HG02642 (cell line): ENCODE measurements at regions not wholly inside any gene's neighbourhood (a gene's known extent, or its start where the extent isn't known, plus 50 kb on each side); places are given as distances from the start of the nearest gene placed in this dataset.
"Not testable (repeated sequence)": the region's sequence is repeated elsewhere in the genome, so short reads cannot be mapped to it uniquely, and the experiment has no call there.

Source experiments
- ATAC-seq: cut with Tn5 transposase; IDR thresholded peaks from one replicate; pipeline ENCODE4 v1.9.1; 2021; ENCODE audit warnings: mild to moderate bottlenecking; ENCODE audit not compliant: unreplicated experiment, poor library complexity

GRCh38 chr6:154624727-154625126 lies 108.5 kb upstream of the SCAF8 start:
- not testable (repeated sequence) for ATAC-seq

GRCh38 chr6:154625721-154626120 lies 107.5 kb upstream of the SCAF8 start:
- ATAC-seq: no peak

GRCh38 chr6:154629127-154629526 lies 104.1 kb upstream of the SCAF8 start:
- no peak for ATAC-seq

GRCh38 chr6:154632119-154632518 lies 101.1 kb upstream of the SCAF8 start:
- ATAC-seq: no peak

- ATAC-seq: no peak
These were observed 95.8 kb upstream of the SCAF8 start for GRCh38 chr6:154637392-154637791.

- no peak for ATAC-seq
These were observed 94.8 kb upstream of the SCAF8 start for GRCh38 chr6:154638369-154638768.

GRCh38 chr6:154639196-154639595 lies 94.0 kb upstream of the SCAF8 start:
- ATAC-seq: not testable (repeated sequence)

GRCh38 chr6:154648188-154648887 lies 84.9 kb upstream of the SCAF8 start:
- no peak for ATAC-seq

GRCh38 chr6:154648888-154649205 lies 84.4 kb upstream of the SCAF8 start:
- no peak for ATAC-seq

GRCh38 chr6:154649721-154650120 lies 83.5 kb upstream of the SCAF8 start:
- no peak for ATAC-seq

- no peak for ATAC-seq
These were observed 82.9 kb upstream of the SCAF8 start for GRCh38 chr6:154650351-154650750.

- ATAC-seq: no peak
These were observed 81.6 kb upstream of the SCAF8 start for GRCh38 chr6:154651656-154652055.

- ATAC-seq: no peak
These were observed 79.8 kb upstream of the SCAF8 start for GRCh38 chr6:154653385-154653784.

GRCh38 chr6:154653853-154654252 lies 79.4 kb upstream of the SCAF8 start:
- ATAC-seq: no peak

GRCh38 chr6:154656660-154657059 lies 76.6 kb upstream of the SCAF8 start:
- no peak for ATAC-seq

- ATAC-seq: no peak
These were observed 71.4 kb upstream of the SCAF8 start for GRCh38 chr6:154661768-154662167.

- ATAC-seq: no peak
These were observed 68.9 kb upstream of the SCAF8 start for GRCh38 chr6:154664287-154664686.

GRCh38 chr6:154668156-154668555 lies 65.1 kb upstream of the SCAF8 start:
- ATAC-seq: no peak

- no peak for ATAC-seq
These were observed 61.1 kb upstream of the SCAF8 start for GRCh38 chr6:154672086-154672485.

- ATAC-seq: no peak
These were observed 59.3 kb upstream of the SCAF8 start for GRCh38 chr6:154673919-154674318.

- peak; percentile 100 for ATAC-seq
These were observed 57.6 kb upstream of the SCAF8 start for GRCh38 chr6:154675602-154676088.

- ATAC-seq: no peak
These were observed 50.5 kb upstream of the SCAF8 start for GRCh38 chr6:154682633-154683125.
